ENCODE measurements at regions not wholly inside any gene's neighbourhood (a gene's known extent, or its start where the extent isn't known, plus 50 kb on each side); places are given as distances from the start of the nearest gene placed in this dataset.

GRCh38 chr1:60132108-60132507 is 58.5 kb upstream of the C1orf87 start:
- TF ChIP-seq CTCF (IDR thresholded peaks at IDR 0.05; ENCODE audit: low read depth, low read length, missing control alignments): no peak
- no peak for DNase-seq (ENCODE audit: low read depth)
- H3K4me3 ChIP-seq (ENCODE audit: low read depth, low read length): no peak overlapping the region
- in situ Hi-C loops (cut with HindIII; ENCODE audit: low sequenced_read_pairs): no loop called here

GRCh38 chr1:60130703-60131102 is 57.1 kb upstream of the C1orf87 start:
- in situ Hi-C loops (cut with HindIII; ENCODE audit: low sequenced_read_pairs): no loop called here
- no peak overlapping the region for H3K4me3 ChIP-seq (ENCODE audit: low read depth, low read length)
- DNase-seq (ENCODE audit: low read depth): no peak
- TF ChIP-seq CTCF (IDR thresholded peaks at IDR 0.05; ENCODE audit: low read depth, low read length, missing control alignments): no peak

- no peak overlapping the region for H3K4me3 ChIP-seq (ENCODE audit: low read depth, low read length)
- DNase-seq (ENCODE audit: low read depth): no peak
- in situ Hi-C loops (cut with HindIII; ENCODE audit: low sequenced_read_pairs): no loop called here
- TF ChIP-seq CTCF (IDR thresholded peaks at IDR 0.05; ENCODE audit: low read depth, low read length, missing control alignments): peak; percentile 10
Observed at GRCh38 chr1:60129911-60130310, 56.3 kb upstream of the C1orf87 start.

- H3K4me3 ChIP-seq (ENCODE audit: low read depth, low read length): no peak overlapping the region
- in situ Hi-C loops (cut with HindIII; ENCODE audit: low sequenced_read_pairs): no loop called here
- no peak for TF ChIP-seq CTCF (IDR thresholded peaks at IDR 0.05; ENCODE audit: low read depth, low read length, missing control alignments)
- DNase-seq (ENCODE audit: low read depth): no peak
Observed at GRCh38 chr1:60126723-60127122, 53.2 kb upstream of the C1orf87 start.
